GM12875 (cell line): ENCODE measurements at regions not wholly inside any gene's neighbourhood (a gene's known extent, or its start where the extent isn't known, plus 50 kb on each side); places are given as distances from the start of the nearest gene placed in this dataset.

Source experiments
- H3K4me3 ChIP-seq: one replicate; pipeline ENCODE4 v1.5.1; 2011; ENCODE audit warnings: low read depth, low read length, control low read depth
- CTCF ChIP-seq: IDR thresholded peaks from 2 replicates; pipeline ENCODE4 v1.5.1; 2011; ENCODE audit warnings: low read depth, mild to moderate bottlenecking, control low read depth, inconsistent platforms, low read length, moderate library complexity, borderline replicate concordance; ENCODE audit not compliant: insufficient read depth

GRCh38 chr5:40309851-40310250, 369.9 kb upstream of the PTGER4 start:
- no peak for TF ChIP-seq CTCF
- H3K4me3 ChIP-seq: no peak overlapping the region

- no peak overlapping the region for H3K4me3 ChIP-seq
- no peak for TF ChIP-seq CTCF
These were observed 370.8 kb upstream of the PTGER4 start for GRCh38 chr5:40308867-40309266.

DNA sequence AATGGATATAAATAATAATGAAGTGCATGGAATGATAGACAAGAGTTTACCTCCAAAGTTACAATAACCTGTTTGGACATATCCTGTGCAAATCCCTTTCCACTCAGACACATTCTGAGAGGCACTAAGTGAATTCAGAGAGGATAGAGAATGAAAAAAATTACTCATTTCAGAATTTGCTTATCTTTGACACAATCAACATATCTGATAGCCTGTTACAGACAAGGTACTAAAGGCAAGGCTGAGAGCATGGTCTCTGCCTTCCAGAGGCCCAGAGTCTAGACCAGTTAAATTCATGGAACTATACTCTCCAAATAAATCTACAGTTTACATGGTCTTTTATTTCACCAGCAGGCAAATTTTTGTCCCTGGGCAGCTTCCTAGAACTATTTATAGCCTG, 371.8 kb upstream of the PTGER4 start:
- no peak for TF ChIP-seq CTCF
- H3K4me3 ChIP-seq: no peak overlapping the region

- H3K4me3 ChIP-seq: no peak overlapping the region
- no peak for TF ChIP-seq CTCF
These were observed 372.7 kb upstream of the PTGER4 start for GRCh38 chr5:40306869-40307487.

DNA sequence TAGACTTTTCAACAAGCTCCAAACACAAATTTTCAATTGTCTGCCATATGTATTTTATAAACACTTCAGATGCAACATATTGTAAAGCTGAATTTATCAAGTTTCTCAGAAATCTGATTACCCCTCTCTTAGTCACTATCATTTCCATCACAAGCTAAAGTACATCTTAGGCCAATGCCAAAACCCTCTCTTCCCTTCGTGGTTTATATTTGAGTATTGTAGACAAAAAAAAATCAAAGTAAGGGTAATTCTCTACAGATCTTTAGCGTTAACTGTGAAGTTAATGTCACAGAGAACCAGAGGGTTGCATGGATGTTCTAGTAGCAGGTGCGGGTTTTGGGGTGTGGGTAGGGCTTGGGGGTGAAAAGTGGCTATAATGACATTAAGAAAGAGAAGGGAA, 387.7 kb upstream of the PTGER4 start:
- TF ChIP-seq CTCF: no peak
- H3K4me3 ChIP-seq: no peak overlapping the region

- TF ChIP-seq CTCF: no peak
- H3K4me3 ChIP-seq: no peak overlapping the region
These were observed 388.4 kb upstream of the PTGER4 start for GRCh38 chr5:40291338-40291737.

- H3K4me3 ChIP-seq: no peak overlapping the region
- no peak for TF ChIP-seq CTCF
These were observed 390.8 kb upstream of the PTGER4 start for GRCh38 chr5:40288800-40289485.
